Sigmoid colon (tissue), 3 donors: ENCODE measurements at regions not wholly inside any gene's neighbourhood (a gene's known extent, or its start where the extent isn't known, plus 50 kb on each side); places are given as distances from the start of the nearest gene placed in this dataset.

Source experiments
- POLR2A ChIP-seq, 2 donors: fragments of 450-650 bp; IDR thresholded peaks; one replicate each; pipeline ENCODE4 v1.6.1; 2016; ENCODE audit warnings: antibody characterized with exemption in 2 of 2, mild to moderate bottlenecking in 2 of 2, moderate library complexity in 2 of 2
- TF ChIP-seq, protein P1 (sequence below), 4 experiments: fragments of 450-650 bp in 3 of 4; fragments of 200-600 bp in 1 of 4; IDR thresholded peaks; one replicate each; pipeline ENCODE4 v1.5.1; 2016 to 2019; ENCODE audit warnings: antibody characterized with exemption in 4 of 4, mild to moderate bottlenecking in 3 of 4, moderate library complexity in 2 of 4

DNA sequence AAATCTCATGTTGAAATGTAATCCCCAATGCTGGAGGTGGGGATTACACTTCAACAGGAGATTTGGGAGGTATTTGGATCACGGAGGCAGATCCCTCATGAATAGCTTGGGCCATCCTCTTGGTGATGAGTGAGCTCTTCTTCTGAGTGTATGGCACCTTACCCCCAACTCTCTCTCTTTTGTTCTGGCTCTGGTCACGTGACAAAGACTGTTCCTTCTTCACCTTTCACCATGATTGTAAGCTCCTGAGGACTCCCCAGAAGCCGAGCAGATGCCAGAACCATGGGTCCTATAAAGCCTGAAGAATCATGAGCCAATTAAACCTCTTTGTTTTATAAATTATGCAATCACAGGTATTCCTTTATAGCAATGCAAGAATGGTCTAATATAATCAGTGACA lies 684.2 kb downstream of the LIG4 start:
- TF ChIP-seq POLR2A (IDR thresholded peaks at IDR 0.05): no peak
- TF ChIP-seq, protein P1, sequence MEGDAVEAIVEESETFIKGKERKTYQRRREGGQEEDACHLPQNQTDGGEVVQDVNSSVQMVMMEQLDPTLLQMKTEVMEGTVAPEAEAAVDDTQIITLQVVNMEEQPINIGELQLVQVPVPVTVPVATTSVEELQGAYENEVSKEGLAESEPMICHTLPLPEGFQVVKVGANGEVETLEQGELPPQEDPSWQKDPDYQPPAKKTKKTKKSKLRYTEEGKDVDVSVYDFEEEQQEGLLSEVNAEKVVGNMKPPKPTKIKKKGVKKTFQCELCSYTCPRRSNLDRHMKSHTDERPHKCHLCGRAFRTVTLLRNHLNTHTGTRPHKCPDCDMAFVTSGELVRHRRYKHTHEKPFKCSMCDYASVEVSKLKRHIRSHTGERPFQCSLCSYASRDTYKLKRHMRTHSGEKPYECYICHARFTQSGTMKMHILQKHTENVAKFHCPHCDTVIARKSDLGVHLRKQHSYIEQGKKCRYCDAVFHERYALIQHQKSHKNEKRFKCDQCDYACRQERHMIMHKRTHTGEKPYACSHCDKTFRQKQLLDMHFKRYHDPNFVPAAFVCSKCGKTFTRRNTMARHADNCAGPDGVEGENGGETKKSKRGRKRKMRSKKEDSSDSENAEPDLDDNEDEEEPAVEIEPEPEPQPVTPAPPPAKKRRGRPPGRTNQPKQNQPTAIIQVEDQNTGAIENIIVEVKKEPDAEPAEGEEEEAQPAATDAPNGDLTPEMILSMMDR (IDR thresholded peaks at IDR 0.05): no peak
